WI38 (cell line): ENCODE measurements at regions not wholly inside any gene's neighbourhood (a gene's known extent, or its start where the extent isn't known, plus 50 kb on each side); places are given as distances from the start of the nearest gene placed in this dataset.

Experiments used
- H3K4me3 ChIP-seq: 2 replicates; pipeline ENCODE4 v1.5.1; 2011; ENCODE audit warnings: low read depth, mild to moderate bottlenecking, control low read depth, low read length
- CTCF ChIP-seq: IDR thresholded peaks from 2 replicates; pipeline ENCODE4 v1.5.1; 2012; ENCODE audit warnings: low read depth, mild to moderate bottlenecking, control low read depth, low read length

GRCh38 chr13:104641309-104641708, 1575.1 kb upstream of the SLC10A2 start:
- H3K4me3 ChIP-seq: no peak overlapping the region
- TF ChIP-seq CTCF: no peak

- no peak for TF ChIP-seq CTCF
- H3K4me3 ChIP-seq: no peak overlapping the region
These were observed 1569.7 kb upstream of the SLC10A2 start for GRCh38 chr13:104635879-104636278.

DNA sequence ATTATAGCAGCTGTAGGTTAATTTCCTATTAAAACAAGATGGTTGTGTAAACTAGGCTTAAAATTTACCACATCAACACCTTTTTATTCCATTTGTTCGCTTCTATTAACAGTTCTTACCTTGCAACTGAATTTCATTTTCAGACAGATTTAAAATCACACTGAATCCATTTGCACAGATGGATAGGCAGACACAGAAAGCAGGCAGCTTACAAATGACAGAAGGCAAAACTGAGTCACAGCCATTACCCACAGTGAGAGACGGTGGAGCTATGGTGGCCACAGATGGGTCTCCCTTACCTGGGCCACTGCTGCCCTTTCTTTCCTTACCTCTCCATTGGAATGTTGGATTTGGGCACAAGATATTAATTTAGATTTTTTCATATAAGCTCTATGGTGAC, 1567.8 kb upstream of the SLC10A2 start:
- no peak overlapping the region for H3K4me3 ChIP-seq
- no peak for TF ChIP-seq CTCF

GRCh38 chr13:104632736-104633135, 1566.5 kb upstream of the SLC10A2 start:
- no peak overlapping the region for H3K4me3 ChIP-seq
- TF ChIP-seq CTCF: no peak

DNA sequence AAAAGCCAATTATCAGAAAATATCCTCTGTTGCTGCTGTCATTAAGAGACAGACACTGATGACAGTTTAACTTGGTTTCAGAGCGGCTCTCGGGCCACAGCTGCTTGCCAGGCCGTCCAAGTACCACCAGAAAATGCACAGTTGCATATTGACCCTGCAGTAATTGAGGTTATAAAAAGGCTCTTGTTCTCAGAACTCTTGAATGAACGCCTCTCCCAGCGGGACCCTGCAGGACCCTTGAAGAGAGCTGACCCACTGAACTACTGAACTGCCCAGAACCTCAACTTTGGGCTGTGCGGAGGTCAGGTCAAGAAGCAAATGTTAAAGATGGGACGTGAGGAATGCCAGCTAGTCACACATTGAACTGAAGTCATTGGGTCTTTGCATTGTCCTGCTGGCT, 1559.0 kb upstream of the SLC10A2 start:
- no peak overlapping the region for H3K4me3 ChIP-seq
- no peak for TF ChIP-seq CTCF

DNA sequence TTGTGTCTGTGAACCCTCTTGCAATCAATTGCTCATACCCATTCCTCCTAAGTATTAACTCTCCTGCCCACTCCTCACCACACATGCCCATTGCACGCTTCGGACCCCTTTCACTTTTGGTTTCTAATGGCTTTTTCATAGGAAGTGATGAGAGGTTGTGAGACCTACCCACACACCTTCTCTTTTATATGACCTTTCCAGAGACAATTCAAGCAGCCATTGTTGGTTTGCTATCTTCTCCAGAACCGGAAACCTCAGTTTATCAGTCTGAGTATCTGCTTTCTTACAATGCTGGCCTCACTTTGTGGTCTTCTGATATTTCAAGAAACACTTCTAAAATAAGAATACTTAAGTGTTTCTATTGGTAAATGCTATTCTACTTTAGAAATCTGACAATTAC, 1550.8 kb upstream of the SLC10A2 start:
- H3K4me3 ChIP-seq: no peak overlapping the region
- no peak for TF ChIP-seq CTCF

DNA sequence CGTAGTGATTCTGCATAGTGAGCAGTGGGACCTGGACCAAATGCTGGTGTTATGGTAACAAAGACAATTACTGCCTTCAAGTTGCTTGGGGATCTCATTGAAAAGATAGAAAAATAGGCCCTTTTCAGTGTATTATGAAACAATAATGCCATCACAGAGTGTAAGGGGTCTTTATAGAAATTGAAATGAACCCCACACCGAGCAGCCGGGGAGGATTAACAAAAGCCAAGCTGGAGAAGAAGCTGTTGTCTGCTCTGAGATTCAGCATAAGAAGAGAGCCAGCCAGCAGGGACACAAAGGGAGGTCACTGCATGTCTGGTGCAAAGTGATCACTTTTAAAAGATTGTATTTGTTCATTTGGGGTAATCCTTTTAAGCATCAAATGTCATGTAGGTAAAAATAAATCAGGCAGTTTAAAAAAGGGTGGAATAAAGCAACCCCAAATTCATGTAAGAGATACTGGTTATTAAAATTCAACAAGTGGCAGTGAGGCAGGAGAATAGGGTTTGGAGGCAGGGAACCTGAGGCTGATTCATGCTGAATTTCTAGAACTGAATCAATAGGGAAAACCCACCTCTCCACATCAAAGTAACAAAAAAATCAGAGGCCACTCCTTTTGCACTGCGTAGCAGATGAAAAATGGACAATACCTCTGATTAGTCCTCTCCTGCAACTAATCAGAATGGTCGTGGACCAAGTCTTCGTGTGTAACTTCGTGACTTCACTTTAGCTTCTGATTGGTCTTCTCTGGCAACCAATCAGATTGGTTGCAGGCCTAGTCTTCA, 1548.3 kb upstream of the SLC10A2 start:
- H3K4me3 ChIP-seq: no peak overlapping the region
- TF ChIP-seq CTCF: no peak
